HG02852 (cell line): ENCODE measurements at regions not wholly inside any gene's neighbourhood (a gene's known extent, or its start where the extent isn't known, plus 50 kb on each side); places are given as distances from the start of the nearest gene placed in this dataset.
"Not testable (repeated sequence)": the region's sequence is repeated elsewhere in the genome, so short reads cannot be mapped to it uniquely, and the experiment has no call there.

Source experiments
- ATAC-seq: cut with Tn5 transposase; IDR thresholded peaks from one replicate; pipeline ENCODE4 v1.9.1; 2021; ENCODE audit warnings: mild to moderate bottlenecking, moderate library complexity; ENCODE audit not compliant: unreplicated experiment

DNA sequence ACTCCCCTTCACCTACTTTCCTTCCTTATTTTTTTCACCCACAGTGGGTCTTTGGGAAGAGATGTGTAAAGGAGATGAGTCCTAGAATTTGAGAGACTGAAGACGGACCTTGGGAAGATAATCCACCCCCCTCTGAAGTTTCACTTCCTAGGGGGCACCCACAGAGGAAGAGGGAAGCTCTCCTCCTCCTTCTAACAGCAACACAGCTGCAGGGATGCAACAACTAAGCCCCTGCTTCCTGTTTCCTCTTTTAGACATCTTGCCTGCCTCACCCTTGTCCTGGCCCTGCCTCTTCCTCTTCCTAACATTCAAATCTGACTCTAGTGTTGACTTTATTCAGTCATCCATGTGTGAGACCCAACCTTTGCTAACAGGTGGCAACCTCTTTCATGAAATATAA, 424.6 kb downstream of the BUD13 start:
- no peak for ATAC-seq

- ATAC-seq: no peak
These were observed 427.2 kb downstream of the BUD13 start for GRCh38 chr11:116345575-116345974.

DNA sequence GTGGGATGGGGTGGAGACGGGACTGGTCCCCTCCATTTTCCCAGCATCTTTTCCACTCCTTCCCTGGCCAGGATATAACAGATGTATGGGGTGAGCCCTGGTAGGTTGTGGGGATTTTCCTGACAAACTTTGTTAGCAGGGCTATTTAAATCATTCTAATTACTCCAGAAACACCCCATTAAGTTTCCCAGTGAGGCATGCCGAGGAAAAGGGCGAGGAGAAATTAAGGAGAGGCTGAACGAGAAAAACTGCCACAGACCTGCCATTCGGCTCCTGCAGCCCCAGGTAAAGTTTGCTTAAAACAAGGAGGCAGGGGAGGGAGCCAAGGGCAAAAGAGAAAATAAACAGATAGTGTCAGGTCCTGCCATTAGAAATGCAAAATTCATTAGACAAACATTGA, 428.2 kb downstream of the BUD13 start:
- no peak for ATAC-seq

GRCh38 chr11:116343270-116343669, 429.5 kb downstream of the BUD13 start:
- ATAC-seq: no peak

GRCh38 chr11:116342148-116342547, 430.6 kb downstream of the BUD13 start:
- no peak for ATAC-seq

DNA sequence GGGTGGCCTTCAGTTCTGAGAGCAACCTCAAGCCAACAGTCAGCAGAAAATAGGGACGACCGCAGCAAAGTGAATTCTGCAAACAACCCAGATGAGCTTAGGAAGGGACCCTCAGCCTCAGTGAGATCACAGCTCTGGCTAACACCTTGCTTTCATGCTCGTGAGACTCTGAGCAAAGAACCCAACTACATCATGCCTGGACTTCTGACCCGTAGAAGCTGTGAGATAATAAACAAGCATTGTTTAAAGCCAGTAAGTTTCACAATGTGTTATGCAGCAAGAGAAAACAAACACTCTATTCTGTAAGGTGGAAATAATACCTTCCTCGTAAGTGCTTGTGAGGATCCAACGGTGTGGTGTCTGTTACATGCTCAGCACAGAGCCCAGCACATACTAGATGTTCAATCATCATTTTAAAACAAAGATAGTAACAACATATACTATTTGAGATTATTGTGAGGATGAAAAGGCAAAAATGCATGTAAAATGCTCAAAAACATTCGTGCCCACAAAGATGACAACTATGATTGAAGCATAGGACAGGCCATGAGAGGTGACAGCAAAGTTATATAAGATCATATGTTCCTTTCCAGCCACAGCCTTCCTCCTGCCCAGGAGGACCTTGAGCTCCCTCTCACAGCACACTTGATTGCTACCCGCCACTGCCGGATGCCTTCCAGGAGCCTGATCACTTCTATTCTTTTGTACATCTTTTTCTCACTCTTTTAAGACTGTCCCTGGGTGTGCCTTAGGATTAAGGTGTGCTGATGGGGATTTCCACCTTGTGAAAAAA, 433.3 kb downstream of the BUD13 start:
- ATAC-seq: no peak

- ATAC-seq: not testable (repeated sequence)
These were observed 434.3 kb downstream of the BUD13 start for GRCh38 chr11:116338500-116338899.

DNA sequence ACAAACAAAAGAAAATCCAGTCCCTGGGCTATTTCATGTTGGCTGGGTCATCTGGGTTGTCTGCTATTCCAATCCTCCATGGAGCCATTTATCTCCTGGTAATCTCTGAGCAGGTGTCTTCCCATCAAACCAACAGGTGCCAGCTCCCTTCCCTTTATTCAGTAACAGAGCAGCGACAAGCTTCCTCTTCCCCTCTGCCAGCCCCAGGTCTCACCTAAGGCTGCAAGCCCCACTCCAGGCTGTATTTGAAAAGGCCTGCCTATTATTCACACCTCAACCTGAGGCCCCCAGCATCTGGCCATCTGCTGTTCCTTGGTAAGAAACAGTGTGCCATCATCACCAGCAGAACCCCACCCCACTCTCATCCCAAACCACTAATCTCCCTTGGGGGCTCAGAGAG, 436.2 kb downstream of the BUD13 start:
- ATAC-seq: no peak

GRCh38 chr11:116335891-116336290, 436.9 kb downstream of the BUD13 start:
- no peak for ATAC-seq

DNA sequence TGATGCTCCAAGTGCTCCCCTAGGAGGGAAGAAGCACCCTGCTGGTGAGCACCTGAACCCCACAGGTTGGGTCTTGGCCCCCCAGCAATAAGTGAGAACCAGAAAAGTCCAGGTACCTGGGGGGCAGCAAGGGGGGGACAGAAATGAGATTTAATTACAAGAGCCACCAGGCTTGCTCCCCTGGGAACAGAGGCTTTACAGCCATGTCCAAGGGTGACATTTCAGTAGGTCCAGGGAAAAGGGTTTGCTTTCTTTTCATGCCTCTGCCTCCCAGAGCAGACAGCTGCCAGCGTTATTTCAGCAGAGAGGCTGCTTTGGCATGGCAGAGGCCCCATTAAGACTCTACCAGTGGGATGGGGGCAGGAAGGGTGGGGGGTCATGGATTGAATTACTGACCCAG, 437.7 kb downstream of the BUD13 start:
- ATAC-seq: no peak

DNA sequence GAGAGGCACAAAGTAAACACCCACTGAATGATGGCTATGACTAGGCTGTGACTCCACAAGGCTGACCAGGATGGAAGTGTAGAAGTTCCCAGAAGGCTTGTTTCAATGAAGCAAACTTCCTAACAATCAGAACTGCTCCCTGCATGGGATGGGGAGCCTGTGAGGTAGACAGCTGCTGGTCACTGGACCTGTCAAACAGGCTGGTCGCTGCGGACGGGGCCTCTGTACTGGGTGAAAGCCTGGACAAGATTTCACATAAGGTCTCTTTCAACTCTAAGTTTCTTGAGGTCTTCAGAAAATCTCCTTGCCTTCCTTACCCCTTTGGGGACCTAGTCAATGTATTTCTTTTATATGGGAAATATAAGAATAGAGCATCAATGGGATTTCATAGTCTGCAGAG, 438.2 kb downstream of the BUD13 start:
- ATAC-seq: no peak

- no peak for ATAC-seq
These were observed 439.7 kb downstream of the BUD13 start for GRCh38 chr11:116333001-116333535.

GRCh38 chr11:116332391-116332790, 440.4 kb downstream of the BUD13 start:
- no peak for ATAC-seq

GRCh38 chr11:116331381-116331780, 441.4 kb downstream of the BUD13 start:
- ATAC-seq: no peak

GRCh38 chr11:116330439-116331185, 442.2 kb downstream of the BUD13 start:
- ATAC-seq: no peak

- no peak for ATAC-seq
These were observed 443.3 kb downstream of the BUD13 start for GRCh38 chr11:116329354-116330090.

DNA sequence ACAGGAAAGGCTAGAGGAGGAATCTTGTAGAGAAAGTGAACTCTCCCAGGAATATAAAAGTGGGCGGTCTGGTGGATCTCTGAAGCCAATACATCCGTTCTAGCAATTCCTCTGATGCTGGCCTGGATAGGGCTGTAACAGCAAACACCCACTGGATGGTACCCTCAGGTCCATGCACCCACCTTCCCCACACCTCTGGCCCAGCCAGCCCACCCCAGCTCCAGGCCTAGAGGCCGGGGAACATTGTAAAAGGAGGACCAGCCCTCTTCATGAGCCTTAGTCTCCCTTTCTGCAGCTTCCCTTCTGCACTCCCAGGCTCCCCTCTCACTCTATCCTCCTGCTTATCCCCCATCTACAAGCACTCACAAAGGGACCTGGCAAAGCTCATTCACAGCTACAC, 443.9 kb downstream of the BUD13 start:
- ATAC-seq: no peak

GRCh38 chr11:116328391-116328790, 444.4 kb downstream of the BUD13 start:
- no peak for ATAC-seq

- no peak for ATAC-seq
These were observed 446.6 kb downstream of the BUD13 start for GRCh38 chr11:116326146-116326545.

- ATAC-seq: no peak
These were observed 447.5 kb downstream of the BUD13 start for GRCh38 chr11:116325247-116325646.

DNA sequence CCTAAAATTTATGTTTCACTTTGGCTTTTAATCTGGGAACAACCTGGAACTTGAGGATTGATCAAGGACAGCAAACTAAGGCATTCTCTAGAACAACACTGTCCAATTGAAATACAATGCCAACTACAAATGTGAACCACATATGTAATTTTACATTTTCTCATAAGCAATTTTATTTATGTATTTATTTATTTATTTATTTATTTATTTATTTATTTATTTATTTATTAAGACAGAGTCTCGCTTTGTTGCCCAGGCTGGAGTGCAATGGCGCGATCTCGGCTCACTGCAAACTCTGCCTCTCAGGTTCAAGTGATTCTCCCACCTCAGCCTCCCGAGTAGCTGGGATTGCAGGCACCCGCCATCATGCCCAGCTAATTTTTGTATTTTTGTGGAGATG, 448.7 kb downstream of the BUD13 start:
- ATAC-seq: not testable (repeated sequence)
